HT1080 (cell line): ENCODE measurements at regions not wholly inside any gene's neighbourhood (a gene's known extent, or its start where the extent isn't known, plus 50 kb on each side); places are given as distances from the start of the nearest gene placed in this dataset.

Source experiments
- DNase-seq: peaks from one replicate; pipeline ENCODE4 v3.0.0-alpha.2; 2015; ENCODE audit warnings: low read depth

GRCh38 chr5:74356009-74356695 lies 284.4 kb downstream of the ENC1 start:
- no peak for DNase-seq

DNA sequence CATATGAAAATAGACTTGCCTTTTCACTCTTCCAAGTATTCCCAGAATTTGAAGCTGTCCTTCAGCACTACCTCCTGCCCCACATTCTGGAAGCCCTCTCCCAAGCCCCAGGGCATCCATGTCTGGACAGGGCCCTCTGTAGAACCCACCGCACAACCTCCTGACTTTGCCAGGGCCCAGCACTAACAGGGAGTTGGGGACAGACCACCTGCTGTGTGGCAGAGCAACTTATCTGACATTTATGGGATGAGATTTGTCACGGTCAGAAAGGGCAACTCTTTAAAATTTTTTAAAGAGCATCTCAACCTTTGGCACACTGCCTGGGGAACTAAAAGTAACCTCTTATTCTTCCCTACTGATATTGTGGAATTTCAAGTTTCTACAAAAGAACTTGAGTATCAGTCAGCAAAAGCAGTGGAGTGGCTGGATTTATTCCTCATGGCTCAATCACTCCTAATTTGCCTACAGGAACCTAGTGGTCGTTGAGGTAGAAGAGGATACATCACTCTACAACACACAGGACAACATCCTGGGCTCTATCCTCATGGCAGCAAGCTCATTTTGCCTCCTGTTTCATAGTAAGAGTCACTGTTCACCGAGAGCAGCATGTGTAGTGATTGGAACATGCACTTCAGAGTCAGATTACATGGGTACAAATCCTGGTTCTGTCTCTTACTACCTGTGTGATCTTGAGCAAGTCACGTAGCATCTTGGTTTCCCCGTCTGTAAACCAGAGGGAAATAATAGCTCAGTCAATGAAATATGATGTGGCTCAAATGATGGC lies 285.3 kb downstream of the ENC1 start:
- DNase-seq = no peak

DNA sequence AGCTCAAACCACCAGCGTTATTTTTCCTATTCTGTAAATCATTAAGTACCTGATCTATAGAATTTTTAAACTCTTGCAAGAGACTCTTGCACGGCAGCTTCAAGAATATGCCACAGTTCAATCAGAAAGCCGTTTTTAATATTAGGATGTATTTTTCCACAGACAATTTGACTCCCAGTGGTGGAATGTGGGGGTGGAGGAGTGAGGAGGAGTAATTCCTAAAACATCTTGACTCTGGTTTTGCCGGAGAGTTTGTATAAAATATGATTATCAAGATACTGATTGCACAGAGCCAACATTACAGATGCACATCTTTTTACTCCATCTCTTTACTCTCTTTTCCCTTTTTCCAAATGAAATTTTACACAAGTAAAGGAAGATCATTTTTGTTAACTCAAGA lies 288.3 kb downstream of the ENC1 start:
- DNase-seq = no peak

DNA sequence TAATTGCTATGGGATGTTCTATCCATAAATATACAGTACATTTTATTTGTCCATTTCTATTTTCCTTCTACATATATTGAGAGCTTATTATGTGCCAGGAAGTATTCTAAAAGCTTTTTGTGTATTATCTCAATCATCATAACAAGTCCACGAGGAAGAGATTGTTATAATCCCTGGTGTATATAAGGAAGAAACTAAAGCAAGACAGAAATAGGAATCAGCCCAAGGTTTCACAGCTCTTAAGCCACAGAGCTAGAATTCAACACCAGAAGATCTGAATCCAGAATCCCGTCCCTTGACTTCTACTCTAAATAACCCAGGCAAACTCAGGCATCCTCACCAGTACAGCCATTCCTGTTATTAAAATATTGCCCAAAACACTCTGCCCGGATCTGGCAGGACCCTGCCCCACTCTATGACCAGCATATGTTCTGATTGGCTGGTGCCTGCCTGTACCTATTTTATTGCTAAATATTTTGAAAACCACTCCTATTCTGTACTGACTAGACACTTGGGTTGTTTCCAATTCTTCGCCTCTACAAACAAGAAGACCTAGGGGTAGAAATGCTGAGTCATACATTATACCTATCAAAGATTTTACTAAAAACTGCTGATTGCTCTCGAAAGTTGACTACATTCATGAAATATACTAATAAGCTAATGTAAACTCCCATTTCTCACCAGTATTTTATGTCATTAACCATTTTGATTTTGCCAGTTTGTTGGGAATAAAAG lies 297.4 kb downstream of the ENC1 start:
- DNase-seq = no peak

GRCh38 chr5:74342182-74342581 lies 298.3 kb downstream of the ENC1 start:
- DNase-seq = no peak

- no peak for DNase-seq
Measured at GRCh38 chr5:74341221-74341620, 299.3 kb downstream of the ENC1 start.

GRCh38 chr5:74340476-74340875 lies 300.1 kb downstream of the ENC1 start:
- DNase-seq = no peak

GRCh38 chr5:74337984-74338310 lies 302.6 kb downstream of the ENC1 start:
- no peak for DNase-seq

GRCh38 chr5:74337254-74337983 lies 303.1 kb downstream of the ENC1 start:
- DNase-seq = no peak

DNA sequence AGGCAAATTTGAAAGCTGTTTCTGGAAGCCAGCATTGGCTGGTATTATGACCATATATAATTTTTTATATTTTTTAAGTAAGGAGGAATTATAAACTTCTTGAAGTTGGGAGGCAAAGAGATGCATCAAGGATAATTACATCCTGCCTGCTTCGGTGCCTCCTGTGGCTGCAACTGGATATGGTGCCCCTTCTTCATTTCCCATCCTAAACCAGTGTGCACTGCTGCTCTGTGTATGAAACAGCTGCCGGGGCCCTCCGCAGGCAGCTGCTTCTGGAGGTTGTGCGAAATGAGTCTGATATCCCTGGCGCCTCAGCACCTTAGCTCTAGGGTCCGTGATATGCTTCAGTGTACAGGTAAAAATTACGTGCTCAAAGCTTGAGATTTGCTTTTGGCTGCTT lies 304.2 kb downstream of the ENC1 start:
- no peak for DNase-seq

GRCh38 chr5:74334762-74335384 lies 305.7 kb downstream of the ENC1 start:
- no peak for DNase-seq

DNA sequence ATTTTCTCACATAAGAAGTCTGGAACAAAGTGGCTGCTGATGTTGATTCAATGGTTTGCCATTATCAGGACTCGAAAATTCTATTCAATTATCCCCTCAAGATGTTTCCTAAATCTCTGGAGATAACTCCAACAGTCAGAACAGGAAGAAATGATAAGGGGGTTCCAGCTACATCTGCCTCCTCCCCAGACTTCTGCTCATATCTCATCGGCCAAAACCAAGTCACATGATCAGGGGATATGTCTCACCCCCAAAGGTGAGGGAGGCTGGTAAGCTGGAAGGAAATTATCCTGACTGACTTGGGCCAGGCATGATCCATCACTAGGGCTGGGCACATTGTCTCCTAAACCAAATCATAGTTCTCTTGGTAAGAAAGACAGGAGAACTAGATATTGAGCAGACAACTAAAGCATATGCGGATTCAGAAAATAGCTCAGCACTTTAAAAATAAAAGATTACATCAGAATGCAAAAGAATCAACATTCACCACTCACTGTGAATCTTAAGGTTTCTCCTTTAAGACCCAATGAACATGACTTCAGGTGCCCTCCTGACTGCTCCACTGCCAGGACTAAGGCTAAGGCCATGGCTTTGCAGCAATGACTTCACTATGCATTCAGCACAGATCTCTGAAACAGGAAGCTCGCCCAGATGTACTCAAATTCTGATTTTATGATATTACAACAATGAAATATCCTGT lies 306.3 kb downstream of the ENC1 start:
- no peak for DNase-seq

DNA sequence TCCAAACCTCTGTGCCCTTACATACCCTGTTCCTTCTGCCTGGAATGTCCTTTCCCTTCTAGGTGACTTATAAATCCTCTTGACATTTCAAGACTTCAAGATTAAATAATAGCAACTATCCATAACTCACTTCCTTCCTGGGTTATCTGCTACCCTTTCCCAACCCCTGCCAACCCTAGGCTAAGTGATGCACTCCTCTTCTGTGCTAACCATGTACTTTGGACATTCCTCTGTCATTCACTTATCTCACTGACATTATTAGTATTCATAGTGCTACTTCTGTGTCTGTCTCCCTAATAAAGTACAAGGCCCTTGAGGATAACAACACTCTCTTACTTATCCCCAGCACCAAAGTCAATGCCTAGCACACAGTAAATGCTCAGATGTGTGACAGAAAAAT lies 307.1 kb downstream of the ENC1 start:
- no peak for DNase-seq

DNA sequence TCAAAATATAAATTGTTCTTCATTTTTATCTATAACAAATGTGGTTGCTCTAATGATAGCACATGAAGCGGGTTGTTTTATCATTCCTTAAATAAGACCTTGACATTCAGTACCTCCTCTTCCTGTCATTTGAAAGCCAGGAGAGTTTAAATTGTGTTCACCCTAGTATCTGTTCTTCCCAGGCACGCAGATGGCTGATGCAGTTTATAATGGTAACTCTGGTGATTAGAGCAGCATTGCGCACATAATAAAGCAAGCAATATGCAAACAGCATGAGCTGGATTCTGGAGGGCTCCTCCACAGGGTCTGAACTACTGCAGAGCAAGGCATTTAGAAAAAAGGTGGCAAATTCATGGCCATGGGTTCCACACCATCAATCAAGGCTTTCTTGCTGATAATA lies 307.8 kb downstream of the ENC1 start:
- no peak for DNase-seq

GRCh38 chr5:74332006-74332405 lies 308.5 kb downstream of the ENC1 start:
- no peak for DNase-seq

DNA sequence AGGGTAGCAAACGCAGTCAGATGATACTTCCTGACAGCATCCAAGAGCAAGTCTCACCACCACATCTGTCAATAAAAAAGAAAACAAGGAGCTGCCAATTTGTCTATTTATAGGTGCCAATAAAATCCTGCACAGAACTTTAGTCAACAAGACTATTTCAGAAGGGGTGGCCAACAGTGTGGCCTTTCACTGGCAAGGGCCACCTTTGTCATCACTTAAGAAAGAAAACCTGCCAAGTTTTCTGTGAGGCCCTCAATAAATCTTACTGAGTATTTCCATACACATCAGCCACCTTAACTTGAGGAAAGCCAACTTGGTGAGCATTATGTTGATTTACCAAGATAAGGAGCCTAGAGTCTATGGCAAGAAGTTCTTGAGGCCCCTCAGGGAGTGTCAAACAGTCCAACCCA lies 312.3 kb downstream of the ENC1 start:
- no peak for DNase-seq

DNA sequence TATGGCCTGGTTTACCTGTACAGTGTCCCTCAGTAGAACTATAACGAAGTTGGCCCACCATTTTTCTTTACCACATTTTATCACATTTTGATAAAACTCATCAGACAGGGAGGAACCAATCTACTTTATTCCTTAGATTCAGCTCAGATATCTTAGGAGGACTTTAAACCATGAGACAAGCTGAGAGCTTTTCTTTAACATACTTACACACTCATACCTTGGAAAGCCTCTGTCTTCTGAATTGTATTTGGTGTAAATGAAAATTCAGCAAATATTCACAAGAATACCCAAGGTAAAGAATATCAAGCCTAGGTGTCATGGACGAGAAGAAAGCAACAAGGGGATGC lies 313.2 kb downstream of the ENC1 start:
- DNase-seq = no peak

DNA sequence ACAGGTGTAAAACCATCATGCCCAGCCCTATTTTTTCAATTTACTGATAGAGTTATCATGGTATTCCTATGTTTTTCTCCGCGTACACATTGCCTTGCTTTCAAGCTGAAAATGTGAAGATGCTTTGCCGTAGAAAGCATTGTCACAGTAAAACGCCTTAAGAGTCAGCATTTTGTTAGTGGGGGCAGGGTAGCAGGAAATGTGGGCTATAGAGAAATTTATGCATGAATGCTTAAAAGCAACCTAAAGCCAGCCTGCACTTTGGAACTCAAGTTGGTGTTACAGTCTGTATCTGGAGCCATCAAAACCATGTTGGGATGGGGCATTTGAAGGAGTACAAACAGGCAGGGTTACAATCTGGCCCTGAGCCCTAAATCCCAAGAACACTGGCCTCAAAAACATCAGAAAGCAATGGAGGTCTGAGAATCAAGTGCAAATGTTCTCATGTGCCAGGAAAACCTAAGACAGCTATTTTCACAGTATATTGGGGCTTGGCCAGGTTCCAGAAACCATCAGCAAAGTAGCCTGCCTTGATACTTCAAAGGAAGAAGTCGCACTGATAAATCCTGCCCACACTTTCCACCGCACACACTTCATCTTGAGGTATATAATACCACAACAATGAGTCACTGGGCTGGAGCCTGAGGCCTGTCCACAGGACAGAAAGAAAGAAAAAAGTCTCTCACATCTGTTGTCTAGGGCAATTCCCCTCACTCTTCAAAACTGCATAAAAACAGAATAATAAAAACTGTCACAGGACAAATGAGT lies 313.8 kb downstream of the ENC1 start:
- DNase-seq = peak; percentile 98

DNA sequence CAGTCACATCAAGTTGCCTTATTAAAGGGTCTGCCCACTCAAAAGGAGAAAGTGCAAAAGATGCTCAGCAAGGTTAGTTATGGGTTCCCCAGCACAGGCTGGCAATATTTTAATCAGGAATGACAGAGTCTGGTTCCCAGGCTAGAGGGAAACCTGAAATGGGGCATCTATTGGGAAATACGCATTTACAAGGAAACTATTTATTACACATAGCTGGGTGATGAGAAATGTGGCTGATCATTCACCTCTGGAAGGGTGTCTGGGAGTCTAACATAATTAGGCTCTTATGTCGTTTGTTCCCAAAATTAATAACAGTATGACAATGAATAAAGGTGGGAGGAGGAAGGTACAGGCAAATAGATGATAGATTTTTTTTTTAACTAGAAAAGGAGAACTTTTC lies 314.7 kb downstream of the ENC1 start:
- DNase-seq = no peak

DNA sequence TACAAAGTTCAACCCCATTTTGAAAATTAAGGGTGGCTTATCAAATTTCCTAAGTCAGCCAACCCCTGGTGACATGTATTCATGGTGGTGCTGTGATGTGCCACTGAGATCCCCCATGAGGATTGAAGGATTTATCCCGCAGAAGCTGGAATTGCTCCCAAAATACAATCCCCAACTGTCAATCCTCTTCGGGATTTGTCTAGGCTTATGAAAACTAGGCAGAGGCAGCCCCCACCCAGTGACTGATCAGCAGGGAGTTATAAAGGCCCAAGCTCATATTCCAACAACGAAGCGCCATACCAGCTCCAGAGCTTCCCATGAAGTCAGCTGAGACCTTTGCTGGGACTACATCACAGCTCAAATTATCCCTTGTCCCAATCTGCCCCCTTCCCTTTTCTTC lies 316.0 kb downstream of the ENC1 start:
- DNase-seq = no peak
